GM21515 (cell line): ENCODE measurements at regions not wholly inside any gene's neighbourhood (a gene's known extent, or its start where the extent isn't known, plus 50 kb on each side); places are given as distances from the start of the nearest gene placed in this dataset.
"Not testable (repeated sequence)": the region's sequence is repeated elsewhere in the genome, so short reads cannot be mapped to it uniquely, and the experiment has no call there.

Experiments
- ATAC-seq: cut with Tn5 transposase; IDR thresholded peaks from one replicate; pipeline ENCODE4 v1.9.1; 2021; ENCODE audit not compliant: unreplicated experiment

- no peak for ATAC-seq
Observed at GRCh38 chr21:14617040-14617393, 70.9 kb upstream of the SAMSN1 start.

GRCh38 chr21:14616380-14617039, 70.4 kb upstream of the SAMSN1 start:
- no peak for ATAC-seq

- no peak for ATAC-seq
Observed at GRCh38 chr21:14615359-14615974, 69.4 kb upstream of the SAMSN1 start.

DNA sequence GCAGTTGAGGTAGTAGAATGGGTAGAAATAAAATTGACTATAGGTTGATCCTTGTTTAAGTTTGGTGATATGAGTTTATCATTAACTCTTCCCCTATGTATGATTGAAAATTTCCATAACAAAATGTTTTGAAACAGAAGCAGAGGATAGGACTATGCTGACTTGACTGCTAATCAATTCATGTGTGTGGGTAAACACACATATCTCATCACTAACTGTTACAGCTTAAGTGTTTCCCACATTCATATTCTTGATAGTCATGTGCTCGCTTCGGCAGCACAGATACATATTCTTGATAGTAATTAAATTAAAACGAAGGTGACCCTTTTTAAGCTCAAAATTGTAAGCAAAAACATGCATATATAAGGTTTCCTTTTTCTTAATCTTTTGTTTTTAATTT, 68.2 kb upstream of the SAMSN1 start:
- no peak for ATAC-seq

GRCh38 chr21:14613486-14614224, 67.5 kb upstream of the SAMSN1 start:
- no peak for ATAC-seq

DNA sequence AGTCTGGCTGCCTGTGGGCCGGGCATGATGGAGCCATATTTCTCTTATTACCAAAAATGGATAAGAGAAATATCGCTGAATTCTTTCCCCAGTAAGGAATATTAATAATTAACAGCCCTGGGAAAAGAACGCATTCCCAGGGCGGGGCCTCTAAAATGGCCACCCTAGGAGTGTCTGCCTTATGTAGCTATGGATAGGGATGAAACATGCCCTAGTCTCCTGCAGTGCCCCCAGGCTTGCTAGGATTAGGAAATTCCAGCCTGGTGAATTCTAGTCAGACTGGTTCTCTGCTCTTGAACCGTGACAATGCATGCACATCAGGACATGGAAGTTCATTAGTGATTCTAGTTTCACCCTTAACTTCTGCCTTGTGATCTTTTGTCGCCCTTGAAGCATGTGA, 64.0 kb upstream of the SAMSN1 start:
- ATAC-seq, result not testable (repeated sequence)

- ATAC-seq, result no peak
Observed at GRCh38 chr21:14609274-14609673, 63.2 kb upstream of the SAMSN1 start.

DNA sequence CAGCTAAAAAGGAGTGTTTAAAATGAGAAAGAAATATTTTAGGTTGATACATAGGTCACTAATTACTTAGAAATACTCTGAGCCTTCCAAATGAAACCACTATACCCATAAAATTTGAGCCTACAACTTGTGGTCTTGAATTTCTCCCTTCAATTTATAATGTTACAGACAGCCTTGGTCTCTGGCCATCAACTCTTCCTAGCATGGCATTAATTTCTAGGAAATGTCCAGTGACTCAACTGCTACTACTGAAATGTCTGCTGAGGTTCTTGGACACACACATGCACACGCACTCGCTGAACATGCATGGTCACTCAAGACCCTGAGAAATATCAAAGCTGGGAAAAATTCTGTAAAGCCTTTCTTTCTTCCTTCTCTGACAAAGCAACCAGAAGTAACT, 61.1 kb upstream of the SAMSN1 start:
- ATAC-seq, result no peak

DNA sequence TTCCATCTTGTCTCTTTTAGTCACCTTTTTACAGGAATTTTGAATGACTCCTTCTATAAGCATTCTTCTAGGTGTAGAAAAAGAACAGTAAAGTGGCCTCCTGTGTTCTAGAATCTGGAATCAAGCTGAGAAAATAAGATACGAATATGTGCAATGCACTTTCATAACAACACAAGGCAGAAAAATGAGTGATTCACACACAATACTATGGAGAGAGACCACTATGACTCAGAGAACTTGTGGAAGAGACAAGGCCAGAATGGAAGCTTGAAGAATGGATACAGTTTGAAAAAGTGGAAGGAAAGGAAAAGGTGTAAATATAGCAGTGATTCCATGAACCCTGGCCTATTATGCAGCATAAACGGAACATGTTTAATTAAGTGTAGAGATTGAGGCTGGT, 57.1 kb upstream of the SAMSN1 start:
- no peak for ATAC-seq

GRCh38 chr21:14602382-14602958, 56.4 kb upstream of the SAMSN1 start:
- ATAC-seq, result peak; percentile 74

DNA sequence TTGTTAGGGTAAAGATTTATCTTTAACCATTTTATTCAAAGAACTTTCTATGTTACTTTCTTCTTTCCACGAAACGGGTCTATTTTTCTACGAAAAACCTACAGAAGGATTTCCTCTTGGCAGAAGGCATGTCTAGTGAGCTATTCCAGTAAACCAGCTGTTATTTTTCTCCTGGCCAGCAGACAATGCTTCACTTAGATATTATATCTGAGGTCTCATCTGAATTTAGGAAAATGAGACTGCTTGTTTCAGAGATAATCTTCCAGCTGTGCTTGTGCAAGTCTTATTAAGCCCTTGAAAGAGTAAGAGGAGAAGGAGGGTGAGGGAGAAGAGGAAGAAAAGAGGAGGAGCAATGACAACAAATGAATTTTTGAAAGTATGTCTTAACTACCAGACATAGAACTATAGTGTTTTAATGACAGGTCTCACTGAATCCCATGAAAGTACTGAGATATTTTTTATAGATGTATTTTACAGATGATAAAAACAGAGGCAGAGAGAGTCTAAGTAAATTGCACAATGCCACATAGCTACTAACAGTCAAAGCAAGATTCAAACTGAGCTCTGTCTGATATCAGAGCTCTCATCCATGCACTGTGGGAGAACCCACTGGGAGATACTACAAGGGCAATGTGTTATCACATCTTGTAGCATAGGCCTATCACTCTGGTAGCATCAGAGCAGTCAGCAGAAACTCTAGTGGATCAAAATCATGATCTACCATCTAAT, 54.6 kb upstream of the SAMSN1 start:
- no peak for ATAC-seq

DNA sequence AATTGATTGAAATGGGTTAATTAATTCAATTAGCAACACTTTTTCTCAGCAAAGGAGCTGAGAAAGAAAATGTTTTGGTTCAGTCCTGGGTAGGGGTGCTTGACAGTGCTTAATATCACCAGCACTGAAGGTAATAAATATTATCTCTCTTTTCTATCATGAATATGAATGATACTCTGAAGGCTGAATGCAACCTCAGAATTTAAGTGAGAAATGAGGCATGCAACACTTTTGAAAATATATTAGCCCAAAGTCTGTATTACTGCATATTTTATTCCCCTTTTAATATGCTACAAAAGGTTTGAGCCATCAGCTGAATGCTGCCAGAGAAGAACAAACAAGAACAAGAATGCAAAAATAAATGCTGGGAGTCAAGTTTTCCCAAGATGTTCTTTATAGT, 52.0 kb upstream of the SAMSN1 start:
- ATAC-seq, result no peak
